SK-N-SH treated with all-trans-retinoic acid at 6 μM for 48 hours (cell line): ENCODE measurements at regions not wholly inside any gene's neighbourhood (a gene's known extent, or its start where the extent isn't known, plus 50 kb on each side); places are given as distances from the start of the nearest gene placed in this dataset.

Source experiments
- ZFP30 ChIP-seq: fragments of 450-650 bp; formaldehyde crosslinking; IDR thresholded peaks from 2 replicates; pipeline ENCODE4 v1.5.0; 2022; ENCODE audit warnings: mild to moderate bottlenecking, moderate library complexity
- TF ChIP-seq, protein P1 (sequence below): fragments of 250-450 bp; sonication (Bioruptor Pico); IDR thresholded peaks from 2 replicates; pipeline ENCODE4 v1.5.1; 2020; ENCODE audit warnings: low read depth, mild to moderate bottlenecking, moderate library complexity
- TF ChIP-seq, protein P2 (sequence below): fragments of 250-450 bp; sonication (Bioruptor Pico); IDR thresholded peaks from 2 replicates; pipeline ENCODE4 v1.8.0; 2020; ENCODE audit warnings: mild to moderate bottlenecking, moderate library complexity, borderline replicate concordance

DNA sequence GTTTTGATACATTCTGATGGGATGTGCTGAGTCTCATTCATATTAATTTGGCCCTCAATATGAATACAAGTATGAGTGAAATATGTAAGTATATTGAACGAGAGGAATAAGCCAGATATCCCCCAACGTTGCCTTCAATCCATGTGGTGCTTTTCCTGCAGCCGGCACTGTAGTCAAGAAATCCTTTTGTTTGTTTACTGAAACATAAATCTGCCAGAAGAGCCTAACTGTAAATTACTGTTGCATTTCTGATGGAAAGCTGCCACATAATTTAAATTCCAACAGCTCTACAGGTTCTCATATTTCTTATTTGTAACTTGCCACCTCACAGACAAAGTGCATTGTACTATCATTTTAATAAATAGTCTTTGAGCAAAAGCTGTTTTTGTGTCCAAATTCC is 314.0 kb downstream of the KBTBD8 start:
- TF ChIP-seq, protein P1, sequence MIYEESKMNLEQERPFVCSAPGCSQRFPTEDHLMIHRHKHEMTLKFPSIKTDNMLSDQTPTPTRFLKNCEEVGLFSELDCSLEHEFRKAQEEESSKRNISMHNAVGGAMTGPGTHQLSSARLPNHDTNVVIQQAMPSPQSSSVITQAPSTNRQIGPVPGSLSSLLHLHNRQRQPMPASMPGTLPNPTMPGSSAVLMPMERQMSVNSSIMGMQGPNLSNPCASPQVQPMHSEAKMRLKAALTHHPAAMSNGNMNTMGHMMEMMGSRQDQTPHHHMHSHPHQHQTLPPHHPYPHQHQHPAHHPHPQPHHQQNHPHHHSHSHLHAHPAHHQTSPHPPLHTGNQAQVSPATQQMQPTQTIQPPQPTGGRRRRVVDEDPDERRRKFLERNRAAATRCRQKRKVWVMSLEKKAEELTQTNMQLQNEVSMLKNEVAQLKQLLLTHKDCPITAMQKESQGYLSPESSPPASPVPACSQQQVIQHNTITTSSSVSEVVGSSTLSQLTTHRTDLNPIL (CRISPR knock-in tag): no peak
- no peak for TF ChIP-seq ZFP30 (CRISPR knock-in tag)
- TF ChIP-seq, protein P2, sequence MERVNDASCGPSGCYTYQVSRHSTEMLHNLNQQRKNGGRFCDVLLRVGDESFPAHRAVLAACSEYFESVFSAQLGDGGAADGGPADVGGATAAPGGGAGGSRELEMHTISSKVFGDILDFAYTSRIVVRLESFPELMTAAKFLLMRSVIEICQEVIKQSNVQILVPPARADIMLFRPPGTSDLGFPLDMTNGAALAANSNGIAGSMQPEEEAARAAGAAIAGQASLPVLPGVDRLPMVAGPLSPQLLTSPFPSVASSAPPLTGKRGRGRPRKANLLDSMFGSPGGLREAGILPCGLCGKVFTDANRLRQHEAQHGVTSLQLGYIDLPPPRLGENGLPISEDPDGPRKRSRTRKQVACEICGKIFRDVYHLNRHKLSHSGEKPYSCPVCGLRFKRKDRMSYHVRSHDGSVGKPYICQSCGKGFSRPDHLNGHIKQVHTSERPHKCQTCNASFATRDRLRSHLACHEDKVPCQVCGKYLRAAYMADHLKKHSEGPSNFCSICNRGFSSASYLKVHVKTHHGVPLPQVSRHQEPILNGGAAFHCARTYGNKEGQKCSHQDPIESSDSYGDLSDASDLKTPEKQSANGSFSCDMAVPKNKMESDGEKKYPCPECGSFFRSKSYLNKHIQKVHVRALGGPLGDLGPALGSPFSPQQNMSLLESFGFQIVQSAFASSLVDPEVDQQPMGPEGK: no peak
